ENCODE measurements at regions not wholly inside any gene's neighbourhood (a gene's known extent, or its start where the extent isn't known, plus 50 kb on each side); places are given as distances from the start of the nearest gene placed in this dataset.
"Not testable (repeated sequence)": the region's sequence is repeated elsewhere in the genome, so short reads cannot be mapped to it uniquely, and the experiment has no call there.

- TF ChIP-seq FOXA3 (CRISPR knock-in tag; conservative IDR thresholded peaks at IDR 0.05 in 1 of 2, IDR thresholded peaks at IDR 0.05 in 1 of 2); MEF2A (IDR thresholded peaks at IDR 0.05; ENCODE audit: control insufficient read depth, low read depth, low read length); MCM7 (IDR thresholded peaks at IDR 0.05); GATA2 (CRISPR knock-in tag; IDR thresholded peaks at IDR 0.05); GTF2F1 (IDR thresholded peaks at IDR 0.05; ENCODE audit: low read depth, low read length); BRF2 (IDR thresholded peaks at IDR 0.05; ENCODE audit: borderline replicate concordance, insufficient read depth, insufficient read length); JUND (tag; IDR thresholded peaks at IDR 0.05; ENCODE audit: borderline replicate concordance, low read depth, low read length); E2F4 (CRISPR knock-in tag; IDR thresholded peaks at IDR 0.05; ENCODE audit: low read depth): not testable (repeated sequence)
- TF ChIP-seq, protein P1, sequence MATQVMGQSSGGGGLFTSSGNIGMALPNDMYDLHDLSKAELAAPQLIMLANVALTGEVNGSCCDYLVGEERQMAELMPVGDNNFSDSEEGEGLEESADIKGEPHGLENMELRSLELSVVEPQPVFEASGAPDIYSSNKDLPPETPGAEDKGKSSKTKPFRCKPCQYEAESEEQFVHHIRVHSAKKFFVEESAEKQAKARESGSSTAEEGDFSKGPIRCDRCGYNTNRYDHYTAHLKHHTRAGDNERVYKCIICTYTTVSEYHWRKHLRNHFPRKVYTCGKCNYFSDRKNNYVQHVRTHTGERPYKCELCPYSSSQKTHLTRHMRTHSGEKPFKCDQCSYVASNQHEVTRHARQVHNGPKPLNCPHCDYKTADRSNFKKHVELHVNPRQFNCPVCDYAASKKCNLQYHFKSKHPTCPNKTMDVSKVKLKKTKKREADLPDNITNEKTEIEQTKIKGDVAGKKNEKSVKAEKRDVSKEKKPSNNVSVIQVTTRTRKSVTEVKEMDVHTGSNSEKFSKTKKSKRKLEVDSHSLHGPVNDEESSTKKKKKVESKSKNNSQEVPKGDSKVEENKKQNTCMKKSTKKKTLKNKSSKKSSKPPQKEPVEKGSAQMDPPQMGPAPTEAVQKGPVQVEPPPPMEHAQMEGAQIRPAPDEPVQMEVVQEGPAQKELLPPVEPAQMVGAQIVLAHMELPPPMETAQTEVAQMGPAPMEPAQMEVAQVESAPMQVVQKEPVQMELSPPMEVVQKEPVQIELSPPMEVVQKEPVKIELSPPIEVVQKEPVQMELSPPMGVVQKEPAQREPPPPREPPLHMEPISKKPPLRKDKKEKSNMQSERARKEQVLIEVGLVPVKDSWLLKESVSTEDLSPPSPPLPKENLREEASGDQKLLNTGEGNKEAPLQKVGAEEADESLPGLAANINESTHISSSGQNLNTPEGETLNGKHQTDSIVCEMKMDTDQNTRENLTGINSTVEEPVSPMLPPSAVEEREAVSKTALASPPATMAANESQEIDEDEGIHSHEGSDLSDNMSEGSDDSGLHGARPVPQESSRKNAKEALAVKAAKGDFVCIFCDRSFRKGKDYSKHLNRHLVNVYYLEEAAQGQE (IDR thresholded peaks at IDR 0.05; ENCODE audit: borderline replicate concordance), result not testable (repeated sequence)
- TF ChIP-seq, protein P1 (CRISPR knock-in tag; IDR thresholded peaks at IDR 0.05; ENCODE audit: low read depth), result not testable (repeated sequence)
- peak; percentile 21; the same call in 1 of the 2 replicates for TF ChIP-seq JUND (IDR thresholded peaks at IDR 0.05; ENCODE audit: borderline replicate concordance, low read depth, low read length)
Measured at GRCh38 chrX:138990425-138990824, 278.9 kb upstream of the FGF13 start.
